Suprapubic skin (tissue), 4 donors: ENCODE measurements at regions not wholly inside any gene's neighbourhood (a gene's known extent, or its start where the extent isn't known, plus 50 kb on each side); places are given as distances from the start of the nearest gene placed in this dataset.

Experiments
- DNase-seq, 2 donors: peaks; one replicate each; pipeline ENCODE4 v3.0.0-alpha.2; 2019; ENCODE audit warnings: low spot score in 2 of 2
- H3K27ac ChIP-seq: fragments of 200-600 bp; sonication (generic); one replicate; pipeline ENCODE4 v1.5.1; 2019
- H3K27me3 ChIP-seq: fragments of 200-600 bp; sonication (generic); one replicate; pipeline ENCODE4 v1.5.1; 2019
- H3K36me3 ChIP-seq: fragments of 200-600 bp; sonication (generic); one replicate; pipeline ENCODE4 v1.5.1; 2019
- H3K4me1 ChIP-seq: fragments of 200-600 bp; sonication (generic); one replicate; pipeline ENCODE4 v1.5.1; 2019
- H3K4me3 ChIP-seq: fragments of 200-600 bp; sonication (generic); one replicate; pipeline ENCODE4 v1.5.1; 2019; ENCODE audit warnings: mild to moderate bottlenecking
- H3K9me3 ChIP-seq: fragments of 200-600 bp; sonication (generic); one replicate; pipeline ENCODE4 v1.5.1; 2019
- EP300 ChIP-seq: sonication (generic); formaldehyde crosslinking; IDR thresholded peaks from one replicate; pipeline ENCODE4 v1.6.1; 2017; ENCODE audit warnings: antibody characterized with exemption
- POLR2A ChIP-seq, 2 donors: fragments of 450-650 bp; IDR thresholded peaks; one replicate each; pipeline ENCODE4 v1.6.1; 2017; ENCODE audit warnings: antibody characterized with exemption in 2 of 2, mild to moderate bottlenecking in 2 of 2, moderate library complexity in 2 of 2
- POLR2AphosphoS5 ChIP-seq, 3 donors: sonication (generic); formaldehyde crosslinking; IDR thresholded peaks; one replicate each; pipeline ENCODE4 v1.6.1; 2017; ENCODE audit warnings: antibody characterized with exemption in 3 of 3
- WGBS: methylation state at CpG from one replicate; pipeline ENCODE4 v1.1.5; 2018; 5-methylcytosine and 5-hydroxymethylcytosine counted together
- TF ChIP-seq, protein P1 (sequence below), 2 donors: fragments of 200-600 bp in 1 of 2; fragments of 450-650 bp in 1 of 2; sonication (generic) in 1 of 2; IDR thresholded peaks; one replicate each; pipeline ENCODE4 v1.5.1; 2016 to 2019; ENCODE audit warnings: antibody characterized with exemption in 2 of 2, mild to moderate bottlenecking in 1 of 2, moderate library complexity in 1 of 2

DNA sequence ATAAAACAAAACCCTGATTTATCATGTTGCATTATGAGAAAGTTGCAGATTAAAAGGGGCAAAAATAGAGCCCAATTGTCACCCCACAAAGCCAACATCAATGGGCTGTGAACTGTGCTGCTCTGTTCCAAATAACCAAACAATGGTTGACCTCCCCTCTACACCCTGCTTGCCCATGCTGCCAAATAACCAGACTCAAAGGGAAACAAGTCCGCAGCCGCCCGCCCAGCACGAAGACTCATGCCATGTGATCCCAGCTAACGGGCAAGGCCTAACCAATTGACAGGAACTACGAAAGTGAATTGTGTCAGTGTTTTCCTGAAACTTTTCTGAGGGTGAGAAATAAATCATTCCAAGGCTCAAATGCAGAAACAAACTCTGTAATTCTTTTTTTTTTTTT lies 97.9 kb upstream of the RIOK3 start:
- DNase-seq, result no peak
- TF ChIP-seq, protein P1, sequence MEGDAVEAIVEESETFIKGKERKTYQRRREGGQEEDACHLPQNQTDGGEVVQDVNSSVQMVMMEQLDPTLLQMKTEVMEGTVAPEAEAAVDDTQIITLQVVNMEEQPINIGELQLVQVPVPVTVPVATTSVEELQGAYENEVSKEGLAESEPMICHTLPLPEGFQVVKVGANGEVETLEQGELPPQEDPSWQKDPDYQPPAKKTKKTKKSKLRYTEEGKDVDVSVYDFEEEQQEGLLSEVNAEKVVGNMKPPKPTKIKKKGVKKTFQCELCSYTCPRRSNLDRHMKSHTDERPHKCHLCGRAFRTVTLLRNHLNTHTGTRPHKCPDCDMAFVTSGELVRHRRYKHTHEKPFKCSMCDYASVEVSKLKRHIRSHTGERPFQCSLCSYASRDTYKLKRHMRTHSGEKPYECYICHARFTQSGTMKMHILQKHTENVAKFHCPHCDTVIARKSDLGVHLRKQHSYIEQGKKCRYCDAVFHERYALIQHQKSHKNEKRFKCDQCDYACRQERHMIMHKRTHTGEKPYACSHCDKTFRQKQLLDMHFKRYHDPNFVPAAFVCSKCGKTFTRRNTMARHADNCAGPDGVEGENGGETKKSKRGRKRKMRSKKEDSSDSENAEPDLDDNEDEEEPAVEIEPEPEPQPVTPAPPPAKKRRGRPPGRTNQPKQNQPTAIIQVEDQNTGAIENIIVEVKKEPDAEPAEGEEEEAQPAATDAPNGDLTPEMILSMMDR (IDR thresholded peaks at IDR 0.05), result no peak
- TF ChIP-seq EP300 (no peak), POLR2AphosphoS5 (IDR thresholded peaks at IDR 0.05) (no peak), POLR2A (IDR thresholded peaks at IDR 0.05) (no peak)

DNA sequence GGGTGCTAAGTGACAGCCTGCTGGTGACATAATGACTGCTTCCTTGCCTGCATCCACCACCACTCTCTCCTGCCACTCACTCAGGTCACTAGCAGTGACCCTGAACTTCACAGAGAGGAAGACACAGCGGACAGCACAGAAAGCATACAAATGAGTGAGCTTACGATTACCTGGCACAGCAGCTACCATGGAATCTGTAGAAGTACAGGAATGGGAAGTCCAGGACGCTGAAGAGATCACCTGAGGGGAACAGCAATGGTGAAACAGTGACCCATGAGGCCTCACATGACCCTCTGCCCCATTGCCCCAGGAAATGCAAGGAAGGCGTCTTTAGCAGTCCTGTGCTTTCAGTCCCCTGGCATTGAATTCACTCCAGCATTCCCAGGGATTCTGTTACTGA lies 96.7 kb upstream of the RIOK3 start:
- H3K27me3 ChIP-seq, result no peaks in the 10 kb centered on the region
- no peak for DNase-seq
- no peaks in the 10 kb centered on the region for H3K9me3 ChIP-seq
- H3K27ac ChIP-seq, result peak overlapping the region; percentile 64
- H3K36me3 ChIP-seq, result no peaks in the 10 kb centered on the region
- TF ChIP-seq EP300 (no peak), POLR2A (IDR thresholded peaks at IDR 0.05) (no peak), POLR2AphosphoS5 (IDR thresholded peaks at IDR 0.05) (no peak)
- TF ChIP-seq, protein P1 (IDR thresholded peaks at IDR 0.05), result no peak
- WGBS, result 76% methylated on average over 4 of the region's 4 CpGs
- no peak overlapping the region for H3K4me3 ChIP-seq
- peaks cover 33% of the 10 kb centered on the region for H3K4me1 ChIP-seq

More for the DNA sequence above, 97.9 kb upstream of the RIOK3 start:
- no peaks in the 10 kb centered on the region for H3K36me3 ChIP-seq
- no peaks in the 10 kb centered on the region for H3K27me3 ChIP-seq
- H3K4me3 ChIP-seq, result no peak overlapping the region
- H3K9me3 ChIP-seq, result no peaks in the 10 kb centered on the region
- WGBS, result 78% methylated on average over 6 of the region's 6 CpGs
- no peak overlapping the region for H3K27ac ChIP-seq
- H3K4me1 ChIP-seq, result peaks cover 33% of the 10 kb centered on the region

DNA sequence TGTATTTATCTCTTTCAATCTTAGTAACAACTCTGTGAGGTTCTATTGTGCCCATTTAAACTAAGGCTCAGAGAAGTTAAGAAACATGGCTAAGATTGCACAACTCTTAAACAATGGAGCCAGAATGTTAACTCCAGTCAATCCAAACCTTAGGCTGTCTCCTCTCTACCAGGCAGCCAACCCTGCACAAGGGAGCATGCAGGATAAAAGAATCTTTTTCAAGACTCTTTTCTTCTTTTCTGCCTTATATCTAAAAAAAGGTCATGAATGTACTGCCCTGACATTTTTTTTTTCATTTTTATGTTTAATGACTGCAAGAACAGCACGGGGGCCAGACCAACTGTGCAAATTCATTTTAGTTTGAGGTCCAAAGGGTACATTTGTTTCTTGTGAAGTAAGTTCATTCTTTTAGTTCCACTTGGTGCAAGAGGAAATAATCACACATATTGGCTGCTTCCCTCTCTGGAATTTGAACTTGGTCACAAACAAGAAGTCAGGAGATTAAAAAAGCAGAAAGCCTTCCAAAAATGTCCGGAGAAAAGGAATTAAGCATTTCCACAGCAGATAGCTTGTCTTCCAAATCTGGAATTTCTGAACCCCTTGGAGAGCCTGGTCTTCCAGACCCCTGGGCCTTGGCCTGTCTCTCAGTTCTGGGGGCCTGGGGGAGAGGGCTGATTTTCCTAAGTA lies 96.0 kb upstream of the RIOK3 start:
- Histone ChIP-seq H3K27ac (peak overlapping the region; percentile 64), H3K36me3 (no peaks in the 10 kb centered on the region), H3K4me1 (peaks cover 33% of the 10 kb centered on the region), H3K4me3 (peak overlapping the region; percentile 20), H3K27me3 (no peaks in the 10 kb centered on the region), H3K9me3 (no peaks in the 10 kb centered on the region)
- WGBS, result 37% methylated on average over 2 of the region's 2 CpGs
- TF ChIP-seq POLR2A (IDR thresholded peaks at IDR 0.05) (no peak), POLR2AphosphoS5 (IDR thresholded peaks at IDR 0.05) (no peak), EP300 (no peak)
- TF ChIP-seq, protein P1 (IDR thresholded peaks at IDR 0.05), result no peak
- no peak for DNase-seq

DNA sequence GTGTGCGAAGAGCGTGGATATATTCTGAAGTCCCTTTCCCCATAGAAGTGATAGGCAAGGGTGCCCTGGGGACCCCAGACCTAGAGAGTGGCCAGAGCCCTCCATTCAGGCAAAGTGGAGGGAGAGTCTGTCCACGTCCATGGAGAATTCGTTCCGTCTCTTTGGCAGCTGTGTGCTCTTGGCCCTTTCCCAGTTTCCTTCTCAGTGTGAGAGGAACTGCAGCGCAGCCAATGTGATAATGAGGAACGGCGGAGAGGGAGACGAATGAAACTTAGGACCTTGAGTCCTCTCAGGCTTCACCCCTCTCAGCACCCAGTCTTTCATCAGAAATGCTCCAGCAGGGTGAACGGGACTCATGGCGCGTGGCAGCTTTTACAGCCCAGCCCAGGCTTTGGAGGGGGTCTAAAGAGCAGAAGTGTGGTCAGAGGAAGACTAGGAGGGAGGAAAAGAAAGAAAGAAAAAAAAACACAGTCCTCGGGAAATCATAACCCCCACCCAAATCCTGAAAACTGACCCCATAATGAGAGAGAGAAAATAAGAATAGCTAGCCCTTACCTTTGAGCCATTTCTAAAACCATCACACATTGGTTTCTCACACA lies 95.0 kb upstream of the RIOK3 start:
- Histone ChIP-seq H3K27me3 (no peaks in the 10 kb centered on the region), H3K9me3 (no peaks in the 10 kb centered on the region), H3K4me3 (peak overlapping the region; percentile 20), H3K27ac (peak overlapping the region; percentile 64), H3K4me1 (peaks cover 33% of the 10 kb centered on the region), H3K36me3 (no peaks in the 10 kb centered on the region)
- WGBS, result 49% methylated on average over 13 of the region's 13 CpGs
- no peak for DNase-seq
- TF ChIP-seq POLR2AphosphoS5 (IDR thresholded peaks at IDR 0.05) (no peak), EP300 (no peak), POLR2A (IDR thresholded peaks at IDR 0.05) (no peak)
- TF ChIP-seq, protein P1 (IDR thresholded peaks at IDR 0.05), result no peak

DNA sequence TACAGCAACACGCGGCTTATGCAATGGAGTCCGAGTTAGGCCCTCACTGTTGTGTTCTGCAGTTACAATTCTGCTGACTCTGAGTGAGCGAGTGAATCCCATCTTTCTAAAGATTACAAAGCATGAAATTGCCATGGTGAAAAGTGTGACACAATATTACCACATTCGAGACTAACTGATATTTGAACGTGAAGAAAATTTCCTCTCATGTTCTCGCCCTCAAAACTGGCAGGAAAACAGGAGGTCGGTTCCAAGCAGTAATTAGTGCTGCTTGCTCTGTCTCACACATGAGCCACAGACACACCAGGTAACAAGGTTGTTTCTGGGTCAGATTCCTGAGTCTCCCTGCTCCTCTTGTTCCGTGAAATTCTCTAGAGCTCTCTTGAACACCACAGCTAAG lies 93.7 kb upstream of the RIOK3 start:
- 67% methylated on average over 9 of the region's 9 CpGs for WGBS
- H3K9me3 ChIP-seq, result no peaks in the 10 kb centered on the region
- no peak overlapping the region for H3K27ac ChIP-seq
- no peaks in the 10 kb centered on the region for H3K27me3 ChIP-seq
- H3K36me3 ChIP-seq, result no peaks in the 10 kb centered on the region
- TF ChIP-seq, protein P1 (IDR thresholded peaks at IDR 0.05), result no peak
- TF ChIP-seq EP300 (no peak), POLR2AphosphoS5 (IDR thresholded peaks at IDR 0.05) (no peak), POLR2A (IDR thresholded peaks at IDR 0.05) (no peak)
- H3K4me3 ChIP-seq, result no peak overlapping the region
- peaks cover 33% of the 10 kb centered on the region for H3K4me1 ChIP-seq
- DNase-seq, result no peak
